DND-41 (cell line): ENCODE measurements at regions not wholly inside any gene's neighbourhood (a gene's known extent, or its start where the extent isn't known, plus 50 kb on each side); places are given as distances from the start of the nearest gene placed in this dataset.

ENCODE experiments used
- ATAC-seq: fragments of 200-7000 bp; cut with Tn5 transposase; 3 replicates; pipeline ENCODE4 v1.9.1; 2021; ENCODE audit warnings: low read depth; ENCODE audit not compliant: insufficient read depth
- DNase-seq: peaks from one replicate; pipeline ENCODE4 v3.0.0-alpha.2; 2020
- H2AFZ ChIP-seq: 2 replicates; pipeline ENCODE4 v1.6.0; 2012; ENCODE audit warnings: low read depth, low read length
- H3K27ac ChIP-seq: 2 replicates; pipeline ENCODE4 v1.5.1; 2012; ENCODE audit warnings: low read length, inconsistent platforms
- H3K27me3 ChIP-seq: fragments of 200-600 bp; sonication (generic); 2 replicates; pipeline ENCODE4 v1.6.0; 2012; ENCODE audit warnings: low read length, mild to moderate bottlenecking, inconsistent platforms; ENCODE audit not compliant: insufficient read depth, poor library complexity
- H3K36me3 ChIP-seq: 2 replicates; pipeline ENCODE4 v1.5.1; 2012; ENCODE audit warnings: low read length, inconsistent platforms; ENCODE audit not compliant: insufficient read depth
- H3K4me1 ChIP-seq: 2 replicates; pipeline ENCODE4 v1.5.1; 2012; ENCODE audit warnings: mild to moderate bottlenecking, low read length; ENCODE audit not compliant: insufficient read depth
- H3K4me2 ChIP-seq: 2 replicates; pipeline ENCODE4 v1.6.0; 2012; ENCODE audit warnings: mild to moderate bottlenecking, moderate library complexity, low read length, inconsistent platforms; ENCODE audit not compliant: insufficient read depth
- H3K4me3 ChIP-seq, 2 experiments: fragments of 200-600 bp in 1 of 2; shearing (Covaris generic) in 1 of 2; 2 replicates each; pipeline ENCODE4 v1.5.1; 2012 to 2016; ENCODE audit warnings: inconsistent platforms in 2 of 2, low read length in 2 of 2, mild to moderate bottlenecking in 2 of 2, low read depth in 1 of 2, moderate library complexity in 1 of 2
- H3K79me2 ChIP-seq: 2 replicates; pipeline ENCODE4 v1.6.0; 2012; ENCODE audit warnings: low read length, inconsistent platforms; ENCODE audit not compliant: insufficient read depth
- H3K9ac ChIP-seq: 2 replicates; pipeline ENCODE4 v1.6.0; 2012; ENCODE audit warnings: low read depth, mild to moderate bottlenecking, inconsistent platforms, low read length, moderate library complexity
- H3K9me3 ChIP-seq: 2 replicates; pipeline ENCODE4 v1.5.1; 2012; ENCODE audit warnings: low read length, moderate library complexity, mild to moderate bottlenecking, inconsistent platforms; ENCODE audit not compliant: insufficient read depth, severe bottlenecking
- H4K20me1 ChIP-seq: 2 replicates; pipeline ENCODE4 v1.6.0; 2012; ENCODE audit warnings: low read length; ENCODE audit not compliant: insufficient read depth
- EZH2 ChIP-seq: IDR thresholded peaks from 3 replicates; pipeline ENCODE4 v1.6.1; 2012; ENCODE audit warnings: borderline replicate concordance, low read depth, mild to moderate bottlenecking, moderate library complexity, low read length, inconsistent platforms; ENCODE audit not compliant: severe bottlenecking
- TF ChIP-seq, protein P1 (sequence below): IDR thresholded peaks from 2 replicates; pipeline ENCODE4 v1.5.1; 2012; ENCODE audit warnings: borderline replicate concordance, low read length, moderate library complexity, mild to moderate bottlenecking; ENCODE audit not compliant: poor library complexity, severe bottlenecking; ENCODE audit errors: extremely low read depth

DNA sequence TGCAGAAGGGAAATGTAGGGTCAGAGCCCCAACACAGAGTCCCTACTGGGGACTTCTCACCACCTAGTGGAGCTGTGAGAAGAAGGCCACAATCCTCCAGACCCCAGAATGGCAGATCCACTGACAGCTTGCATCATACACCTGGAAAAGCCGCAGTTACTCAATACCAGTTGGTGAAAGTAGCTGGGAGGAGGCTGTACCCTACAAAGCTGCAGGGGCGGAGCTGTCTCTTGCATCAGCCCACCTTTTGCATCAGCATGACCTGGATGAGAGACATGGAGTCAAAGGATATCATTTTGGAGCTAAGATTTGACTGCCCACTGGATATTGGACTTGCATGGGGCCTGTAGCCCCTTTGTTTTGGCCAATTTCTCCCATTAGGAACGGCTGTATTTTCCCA, 237.3 kb downstream of the CALCRL start:
- ATAC-seq (no peak), DNase-seq (no peak)
- Histone ChIP-seq H2AFZ (no peak overlapping the region), H3K4me3 (no peak overlapping the region), H3K4me1 (no peaks in the 10 kb centered on the region), H3K9me3 (no peaks in the 10 kb centered on the region), H4K20me1 (no peaks in the 10 kb centered on the region), H3K36me3 (no peaks in the 10 kb centered on the region), H3K27me3 (no peaks in the 10 kb centered on the region), H3K79me2 (no peaks in the 10 kb centered on the region), H3K4me2 (no peak overlapping the region), H3K27ac (no peak overlapping the region), H3K9ac (no peak overlapping the region)
- TF ChIP-seq, protein P1, sequence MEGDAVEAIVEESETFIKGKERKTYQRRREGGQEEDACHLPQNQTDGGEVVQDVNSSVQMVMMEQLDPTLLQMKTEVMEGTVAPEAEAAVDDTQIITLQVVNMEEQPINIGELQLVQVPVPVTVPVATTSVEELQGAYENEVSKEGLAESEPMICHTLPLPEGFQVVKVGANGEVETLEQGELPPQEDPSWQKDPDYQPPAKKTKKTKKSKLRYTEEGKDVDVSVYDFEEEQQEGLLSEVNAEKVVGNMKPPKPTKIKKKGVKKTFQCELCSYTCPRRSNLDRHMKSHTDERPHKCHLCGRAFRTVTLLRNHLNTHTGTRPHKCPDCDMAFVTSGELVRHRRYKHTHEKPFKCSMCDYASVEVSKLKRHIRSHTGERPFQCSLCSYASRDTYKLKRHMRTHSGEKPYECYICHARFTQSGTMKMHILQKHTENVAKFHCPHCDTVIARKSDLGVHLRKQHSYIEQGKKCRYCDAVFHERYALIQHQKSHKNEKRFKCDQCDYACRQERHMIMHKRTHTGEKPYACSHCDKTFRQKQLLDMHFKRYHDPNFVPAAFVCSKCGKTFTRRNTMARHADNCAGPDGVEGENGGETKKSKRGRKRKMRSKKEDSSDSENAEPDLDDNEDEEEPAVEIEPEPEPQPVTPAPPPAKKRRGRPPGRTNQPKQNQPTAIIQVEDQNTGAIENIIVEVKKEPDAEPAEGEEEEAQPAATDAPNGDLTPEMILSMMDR: no peak
- no peak for TF ChIP-seq EZH2

DNA sequence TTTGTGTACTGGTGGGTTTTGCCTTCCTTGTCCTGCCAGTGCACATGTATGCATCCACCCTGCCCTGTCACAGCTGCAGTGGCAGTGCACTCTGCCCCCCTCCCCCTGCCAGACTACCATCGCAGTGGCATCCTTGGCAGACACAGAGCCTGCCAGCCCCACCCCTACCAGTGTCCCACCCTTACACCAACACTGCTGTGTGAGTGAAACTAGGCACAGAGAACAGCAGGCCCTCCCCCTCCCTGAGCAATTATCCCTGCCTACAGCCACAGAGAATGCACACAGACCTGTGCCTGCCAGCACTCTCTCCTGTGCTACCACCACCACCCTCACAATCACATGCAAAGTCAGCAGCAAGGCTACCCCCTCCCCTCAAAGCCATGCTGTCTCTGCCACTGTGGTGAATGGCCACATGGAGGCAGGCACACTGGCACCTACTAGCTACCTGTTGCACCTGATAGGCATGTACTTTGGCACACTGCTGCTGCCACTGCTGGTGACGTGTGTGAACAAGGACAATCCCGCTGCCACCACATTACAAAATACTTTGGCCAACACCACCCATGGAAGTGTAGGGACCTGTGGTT, 239.8 kb downstream of the CALCRL start:
- no peak overlapping the region for H3K4me2 ChIP-seq
- no peaks in the 10 kb centered on the region for H3K36me3 ChIP-seq
- ATAC-seq (no peak), DNase-seq (no peak)
- H3K9me3 ChIP-seq: no peaks in the 10 kb centered on the region
- no peak overlapping the region for H3K4me3 ChIP-seq
- no peak overlapping the region for H3K9ac ChIP-seq
- no peaks in the 10 kb centered on the region for H4K20me1 ChIP-seq
- TF ChIP-seq, protein P1: no peak
- no peak overlapping the region for H2AFZ ChIP-seq
- no peaks in the 10 kb centered on the region for H3K79me2 ChIP-seq
- H3K27me3 ChIP-seq: no peaks in the 10 kb centered on the region
- no peaks in the 10 kb centered on the region for H3K4me1 ChIP-seq
- no peak overlapping the region for H3K27ac ChIP-seq

DNA sequence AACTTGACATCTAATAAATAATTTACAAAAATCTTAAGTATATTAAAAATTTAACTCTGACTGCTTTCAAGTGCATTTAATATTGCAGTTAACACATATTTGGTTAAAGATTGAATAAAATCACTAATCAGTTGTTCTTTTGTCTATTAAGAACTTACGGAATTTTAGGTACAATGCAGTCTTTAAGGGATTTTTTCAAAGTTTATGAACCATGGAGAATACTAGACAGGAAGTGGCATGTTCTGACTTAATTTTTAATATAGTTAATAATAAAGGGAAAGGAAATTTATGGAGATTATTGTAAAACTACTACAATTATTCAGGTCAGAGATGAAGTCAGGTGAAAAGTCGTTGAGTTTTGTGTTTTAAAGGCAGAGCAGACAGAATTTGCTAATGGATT, 240.9 kb downstream of the CALCRL start:
- DNase-seq (no peak), ATAC-seq (no peak)
- Histone ChIP-seq H3K79me2 (no peaks in the 10 kb centered on the region), H4K20me1 (no peaks in the 10 kb centered on the region), H3K4me3 (no peak overlapping the region), H2AFZ (no peak overlapping the region), H3K36me3 (no peaks in the 10 kb centered on the region), H3K27ac (no peak overlapping the region), H3K4me1 (no peaks in the 10 kb centered on the region), H3K27me3 (no peaks in the 10 kb centered on the region), H3K9me3 (no peaks in the 10 kb centered on the region), H3K4me2 (no peak overlapping the region), H3K9ac (no peak overlapping the region)
- TF ChIP-seq, protein P1: no peak
- TF ChIP-seq EZH2: no peak

DNA sequence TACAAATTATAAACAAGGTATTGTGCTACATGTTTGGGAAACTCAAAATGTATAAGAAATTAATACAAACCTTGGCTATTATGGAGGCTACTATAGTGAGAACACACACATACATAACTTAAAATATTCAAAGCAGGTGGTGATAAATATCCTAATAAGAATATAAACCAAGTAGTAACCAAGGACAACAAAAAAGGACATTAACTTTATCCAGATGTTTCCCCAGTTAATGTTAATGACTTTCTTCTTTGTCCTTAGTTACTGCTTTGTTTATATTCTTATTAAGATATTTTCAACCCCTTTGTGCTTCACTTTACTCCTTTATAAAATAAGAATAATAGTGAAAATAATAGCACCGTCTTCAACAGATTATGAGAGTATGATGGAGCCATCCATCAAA, 241.6 kb downstream of the CALCRL start:
- Histone ChIP-seq H3K4me1 (no peaks in the 10 kb centered on the region), H3K27me3 (no peaks in the 10 kb centered on the region), H3K79me2 (no peaks in the 10 kb centered on the region), H3K27ac (no peak overlapping the region), H3K4me3 (no peak overlapping the region), H4K20me1 (no peaks in the 10 kb centered on the region), H2AFZ (no peak overlapping the region), H3K9ac (no peak overlapping the region), H3K36me3 (no peaks in the 10 kb centered on the region), H3K4me2 (no peak overlapping the region), H3K9me3 (no peaks in the 10 kb centered on the region)
- DNase-seq (no peak), ATAC-seq (no peak)
- TF ChIP-seq, protein P1: no peak
- TF ChIP-seq EZH2: no peak
